IPS-18a (cell line): ENCODE measurements at regions not wholly inside any gene's neighbourhood (a gene's known extent, or its start where the extent isn't known, plus 50 kb on each side); places are given as distances from the start of the nearest gene placed in this dataset.

Experiments used
- H3K27ac ChIP-seq: one replicate; pipeline ENCODE4 v1.5.1; 2013; ENCODE audit warnings: low read length
- H3K27me3 ChIP-seq: one replicate; pipeline ENCODE4 v1.6.1; 2013; ENCODE audit warnings: mild to moderate bottlenecking, low read length; ENCODE audit not compliant: control insufficient read depth, insufficient read depth
- H3K36me3 ChIP-seq: one replicate; pipeline ENCODE4 v1.6.1; 2013; ENCODE audit warnings: low read depth, low read length; ENCODE audit not compliant: control insufficient read depth
- H3K4me1 ChIP-seq: one replicate; pipeline ENCODE4 v1.6.1; 2013; ENCODE audit warnings: low read depth, low read length; ENCODE audit not compliant: control insufficient read depth
- H3K4me3 ChIP-seq: one replicate; pipeline ENCODE4 v1.5.1; 2013; ENCODE audit warnings: low read length
- H3K9ac ChIP-seq: one replicate; pipeline ENCODE4 v1.6.1; 2013; ENCODE audit warnings: mild to moderate bottlenecking, low read length, moderate library complexity
- H3K9me3 ChIP-seq: one replicate; pipeline ENCODE4 v1.6.1; 2013; ENCODE audit warnings: low read depth, low read length; ENCODE audit not compliant: control insufficient read depth

DNA sequence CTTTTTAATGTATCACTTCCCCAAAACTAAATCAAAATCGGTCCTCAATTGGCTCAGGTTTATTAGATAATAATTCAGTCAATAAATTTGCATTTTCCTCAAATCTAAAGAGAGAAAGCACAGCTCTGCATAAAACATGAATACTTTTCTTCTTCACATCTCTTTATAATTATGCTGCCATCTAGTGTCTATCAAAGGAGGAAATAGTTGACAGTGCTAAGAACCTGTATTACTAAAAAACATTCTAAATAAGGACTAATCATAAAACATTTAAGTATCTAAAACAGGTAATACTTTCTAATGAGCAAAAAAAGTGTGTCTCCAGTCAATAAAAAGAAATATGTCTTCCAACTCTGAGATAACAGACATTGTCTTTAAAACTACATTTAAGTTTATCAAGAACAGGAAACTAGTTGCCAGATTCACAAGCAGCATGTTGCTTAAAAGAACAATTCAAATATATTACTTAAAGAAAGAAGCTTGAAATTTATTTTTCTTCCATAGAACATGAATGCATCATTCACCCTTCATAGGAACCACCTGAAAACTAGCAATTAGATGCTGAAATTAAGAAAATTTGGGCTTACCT, 56.5 kb upstream of the DST start:
- H3K4me3 ChIP-seq: no peak overlapping the region
- no peaks in the 10 kb centered on the region for H3K9me3 ChIP-seq
- no peaks in the 10 kb centered on the region for H3K27me3 ChIP-seq
- no peak overlapping the region for H3K9ac ChIP-seq
- H3K27ac ChIP-seq: no peak overlapping the region
- H3K4me1 ChIP-seq: no peaks in the 10 kb centered on the region
- H3K36me3 ChIP-seq: no peaks in the 10 kb centered on the region

DNA sequence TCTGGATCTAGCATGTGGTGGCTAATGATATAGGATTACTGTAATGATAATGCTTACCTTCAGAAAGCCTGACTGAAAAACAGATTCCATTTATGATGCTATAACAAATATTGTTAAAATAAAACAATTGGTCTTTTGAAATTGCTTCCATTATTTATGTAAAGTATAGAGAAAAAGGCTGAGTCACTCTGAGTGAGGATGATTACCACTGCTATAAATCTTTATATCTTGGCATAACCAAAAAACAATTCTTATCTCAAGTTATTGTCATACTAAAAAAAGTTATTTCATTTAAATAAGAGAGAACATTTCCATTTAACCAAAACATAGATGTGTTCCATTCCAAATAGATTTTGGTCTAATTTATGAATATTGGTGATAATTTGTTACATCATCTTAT, 53.0 kb upstream of the DST start:
- H3K9ac ChIP-seq: no peak overlapping the region
- H3K27ac ChIP-seq: no peak overlapping the region
- H3K36me3 ChIP-seq: no peaks in the 10 kb centered on the region
- H3K9me3 ChIP-seq: no peaks in the 10 kb centered on the region
- no peak overlapping the region for H3K4me3 ChIP-seq
- no peaks in the 10 kb centered on the region for H3K27me3 ChIP-seq
- H3K4me1 ChIP-seq: peaks cover 3% of the 10 kb centered on the region

DNA sequence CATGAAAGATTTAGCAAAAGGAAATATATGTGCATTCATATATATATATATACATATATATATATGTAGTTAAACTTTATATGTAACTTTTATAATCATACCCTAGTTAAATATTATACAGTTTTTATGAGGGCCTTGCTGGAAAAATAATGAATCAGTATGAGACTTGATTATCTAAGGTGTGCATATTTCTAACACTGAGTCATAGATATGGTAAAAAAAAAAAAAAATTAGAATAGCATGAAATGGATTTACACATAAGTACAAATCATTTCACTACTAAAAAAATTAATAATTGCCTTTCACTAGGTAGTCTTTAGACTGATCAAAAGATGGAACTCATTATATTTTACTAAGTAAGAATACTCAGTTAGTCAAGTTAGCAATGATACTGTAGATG, 51.3 kb upstream of the DST start:
- H3K9ac ChIP-seq: no peak overlapping the region
- H3K4me1 ChIP-seq: peaks cover 4% of the 10 kb centered on the region
- H3K27me3 ChIP-seq: no peaks in the 10 kb centered on the region
- H3K9me3 ChIP-seq: no peaks in the 10 kb centered on the region
- no peak overlapping the region for H3K27ac ChIP-seq
- no peaks in the 10 kb centered on the region for H3K36me3 ChIP-seq
- no peak overlapping the region for H3K4me3 ChIP-seq

DNA sequence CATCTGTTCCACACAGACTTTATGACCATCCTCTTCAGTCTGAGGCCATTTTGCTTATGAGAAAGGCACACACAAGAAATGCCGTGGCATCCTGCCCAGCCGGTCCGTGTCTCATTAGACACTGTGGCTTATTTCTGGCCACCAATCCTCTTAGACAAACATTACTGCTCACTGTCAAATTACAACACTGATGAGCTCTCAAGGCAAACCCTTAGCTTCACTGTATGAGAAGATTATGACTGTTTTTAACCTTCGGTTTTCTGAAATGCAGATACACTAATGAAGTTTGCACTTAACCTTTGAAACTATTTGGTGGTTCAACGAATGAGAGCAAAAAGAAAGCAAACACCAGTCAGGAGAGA, 50.5 kb upstream of the DST start:
- no peak overlapping the region for H3K27ac ChIP-seq
- no peaks in the 10 kb centered on the region for H3K36me3 ChIP-seq
- no peaks in the 10 kb centered on the region for H3K27me3 ChIP-seq
- H3K4me3 ChIP-seq: no peak overlapping the region
- H3K4me1 ChIP-seq: peaks cover 4% of the 10 kb centered on the region
- no peaks in the 10 kb centered on the region for H3K9me3 ChIP-seq
- no peak overlapping the region for H3K9ac ChIP-seq

DNA sequence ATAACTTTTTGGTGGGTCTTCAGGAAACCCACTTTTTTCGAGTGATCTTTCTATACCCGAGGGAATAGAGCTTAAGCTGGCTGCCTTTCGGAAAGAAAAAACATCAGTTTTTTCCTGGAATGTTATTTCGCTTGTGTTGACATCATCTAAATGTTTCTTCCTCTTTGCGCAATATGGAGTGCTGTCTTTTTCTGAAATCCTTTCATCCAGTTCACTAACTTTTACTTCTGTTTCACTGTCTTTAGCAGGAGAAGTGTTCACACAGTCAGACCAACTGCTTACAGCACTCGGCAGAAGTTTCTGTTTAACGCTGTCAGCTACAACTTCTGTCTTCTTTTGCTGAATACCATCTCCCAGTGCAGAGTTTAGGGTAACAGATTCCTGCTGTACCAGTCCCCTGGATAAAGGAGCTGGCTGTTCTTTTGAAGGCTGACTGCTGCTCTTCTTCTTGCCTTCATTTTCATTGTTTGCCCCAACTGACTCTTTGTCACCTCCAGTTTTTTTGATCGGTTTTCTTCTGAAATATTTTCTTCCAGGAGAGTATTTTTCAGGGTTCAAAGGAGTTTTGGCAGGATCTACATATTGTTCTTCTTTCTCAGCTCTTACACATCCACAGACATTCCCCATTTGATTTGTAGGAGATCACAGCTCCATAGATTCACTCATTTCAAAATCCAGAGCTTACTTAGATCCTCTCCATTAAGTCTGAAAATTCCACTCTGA, 50.0 kb upstream of the DST start:
- Histone ChIP-seq H3K4me3 (no peak overlapping the region), H3K36me3 (no peaks in the 10 kb centered on the region), H3K9ac (no peak overlapping the region), H3K4me1 (peaks cover 4% of the 10 kb centered on the region), H3K9me3 (no peaks in the 10 kb centered on the region), H3K27me3 (no peaks in the 10 kb centered on the region), H3K27ac (no peak overlapping the region)
